Gastroesophageal sphincter (tissue), 3 donors: ENCODE measurements at regions not wholly inside any gene's neighbourhood (a gene's known extent, or its start where the extent isn't known, plus 50 kb on each side); places are given as distances from the start of the nearest gene placed in this dataset.

Source experiments
- CTCF ChIP-seq, 4 experiments: fragments of 200-600 bp in 2 of 4; fragments of 450-650 bp in 2 of 4; sonication (generic) in 1 of 4; IDR thresholded peaks; one replicate each; pipeline ENCODE4 v1.5.1; 2017 to 2019; ENCODE audit warnings: antibody characterized with exemption in 4 of 4, mild to moderate bottlenecking in 2 of 4, moderate library complexity in 2 of 4
- POLR2AphosphoS5 ChIP-seq: sonication (generic); formaldehyde crosslinking; IDR thresholded peaks from one replicate; pipeline ENCODE4 v1.6.1; 2017; ENCODE audit warnings: antibody characterized with exemption

- TF ChIP-seq CTCF (IDR thresholded peaks at IDR 0.05) = no peak
- no peak for TF ChIP-seq POLR2AphosphoS5
These were observed 254.6 kb downstream of the PYDC2 start for GRCh38 chr3:191715585-191715984.
